ENCODE measurements at regions not wholly inside any gene's neighbourhood (a gene's known extent, or its start where the extent isn't known, plus 50 kb on each side); places are given as distances from the start of the nearest gene placed in this dataset.
"Not testable (repeated sequence)": the region's sequence is repeated elsewhere in the genome, so short reads cannot be mapped to it uniquely, and the experiment has no call there.

DNA sequence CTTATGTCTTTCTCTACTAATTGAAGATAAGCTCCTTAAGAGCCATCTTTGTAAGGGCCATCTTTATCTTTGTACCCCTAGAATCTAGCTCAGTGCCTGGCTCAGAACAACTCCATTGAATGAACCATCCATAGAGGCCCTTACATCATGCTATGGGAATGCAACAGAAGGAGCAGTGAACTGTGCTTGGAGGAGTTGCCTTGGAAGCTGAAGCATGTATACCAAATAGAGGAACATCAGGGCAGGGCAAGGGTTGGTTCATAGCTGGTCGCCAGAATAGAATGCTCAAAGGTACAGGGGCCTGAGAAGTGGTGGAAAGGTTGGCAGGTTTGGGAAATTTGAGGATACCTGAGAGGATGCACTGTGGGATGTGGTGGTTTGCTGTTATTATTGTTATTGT is 105.8 kb upstream of the NBPF19 start:
- DNase-seq; H3K9me3 Mint-ChIP-seq; H3K36me3 Mint-ChIP-seq (ENCODE audit: low read depth); H3K27me3 Mint-ChIP-seq (ENCODE audit: insufficient read depth); H3K4me1 Mint-ChIP-seq (ENCODE audit: low read depth); H3K4me3 Mint-ChIP-seq; H3K27ac Mint-ChIP-seq: not testable (repeated sequence)

DNA sequence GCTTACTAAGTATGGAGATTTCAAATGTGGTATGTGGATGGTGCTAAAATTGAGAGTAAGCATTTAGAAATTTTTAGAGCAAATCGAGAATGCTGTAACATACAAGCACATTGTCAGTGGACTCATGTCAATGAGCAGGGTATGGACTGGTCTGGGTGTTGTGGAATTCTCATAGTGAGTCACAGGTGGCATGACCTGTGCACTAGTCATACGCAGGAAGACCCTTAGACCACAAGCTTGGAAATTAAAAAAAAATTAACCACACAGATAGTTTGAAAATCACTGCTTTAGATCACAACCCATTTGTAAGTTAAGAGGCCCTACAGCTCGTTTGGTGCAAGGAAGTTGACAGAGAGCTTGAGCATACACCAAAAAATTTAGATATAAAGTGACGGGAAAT is 102.9 kb upstream of the NBPF19 start:
- not testable (repeated sequence) for H3K27me3 Mint-ChIP-seq (ENCODE audit: insufficient read depth); H3K36me3 Mint-ChIP-seq (ENCODE audit: low read depth); H3K4me3 Mint-ChIP-seq; DNase-seq; H3K27ac Mint-ChIP-seq; H3K9me3 Mint-ChIP-seq; H3K4me1 Mint-ChIP-seq (ENCODE audit: low read depth)

DNA sequence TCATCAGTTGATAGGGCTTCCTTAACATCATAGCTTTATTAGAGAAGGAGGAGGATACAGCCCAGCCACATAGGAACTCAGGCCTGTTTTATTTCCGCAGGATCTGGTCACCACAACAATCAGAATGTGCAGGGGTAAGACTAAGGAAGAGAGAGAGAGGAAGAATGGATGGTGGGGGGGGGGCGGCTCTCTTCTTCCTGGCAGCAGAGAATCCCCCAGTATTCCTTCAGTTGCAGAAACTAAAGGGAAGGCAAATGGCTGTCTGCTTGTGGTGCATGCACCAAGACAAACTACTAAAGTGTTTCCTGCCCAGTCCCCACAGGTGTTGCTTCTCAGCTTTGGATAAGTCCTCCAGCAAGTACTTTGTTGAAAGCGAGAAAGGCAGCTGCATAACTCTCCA is 96.4 kb upstream of the NBPF19 start:
- H3K4me1 Mint-ChIP-seq (ENCODE audit: low read depth); H3K9me3 Mint-ChIP-seq; DNase-seq; H3K36me3 Mint-ChIP-seq (ENCODE audit: low read depth); H3K27me3 Mint-ChIP-seq (ENCODE audit: insufficient read depth): not testable (repeated sequence)
- Mint-ChIP-seq H3K4me3 (peak overlapping the region; percentile 51; the same call in 1 of the 2 replicates), H3K27ac (peak overlapping the region; percentile 72)

DNA sequence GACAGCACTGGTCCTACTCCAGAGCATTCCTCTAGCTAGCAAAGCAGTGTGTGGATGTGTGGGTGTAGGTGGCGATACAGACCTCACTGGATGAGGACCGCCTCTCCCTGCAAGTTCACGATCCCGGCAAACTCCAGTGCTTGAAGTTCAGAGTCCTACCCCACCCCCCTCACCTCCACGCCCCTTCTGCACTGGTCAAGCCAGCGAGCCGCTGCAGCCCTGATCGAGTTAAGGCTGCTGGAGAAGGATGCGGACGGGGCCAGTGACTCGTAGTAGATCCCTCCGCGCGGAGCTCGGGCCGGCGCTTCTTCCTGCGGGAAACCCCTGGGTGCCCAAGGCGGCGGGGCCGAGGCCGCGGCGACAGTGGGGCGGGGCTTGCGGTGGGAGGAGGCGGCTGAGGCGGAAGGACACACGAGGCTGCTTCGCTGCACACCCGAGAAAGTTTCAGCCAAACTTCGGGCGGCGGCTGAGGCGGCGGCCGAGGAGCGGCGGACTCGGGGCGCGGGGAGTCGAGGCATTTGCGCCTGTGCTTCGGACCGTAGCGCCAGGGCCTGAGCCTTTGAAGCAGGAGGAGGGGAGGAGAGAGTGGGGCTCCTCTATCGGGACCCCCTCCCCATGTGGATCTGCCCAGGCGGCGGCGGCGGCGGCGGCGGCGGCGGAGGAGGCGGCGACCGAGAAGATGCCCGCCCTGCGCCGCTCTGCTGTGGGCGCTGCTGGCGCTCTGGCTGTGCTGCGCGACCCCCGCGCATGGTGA is 84.5 kb upstream of the NBPF19 start:
- H3K4me1 Mint-ChIP-seq (ENCODE audit: low read depth); H3K27ac Mint-ChIP-seq; H3K36me3 Mint-ChIP-seq (ENCODE audit: low read depth); H3K27me3 Mint-ChIP-seq (ENCODE audit: insufficient read depth); H3K9me3 Mint-ChIP-seq: not testable (repeated sequence)
- DNase-seq, result peak; percentile 80
- peak overlapping the region; percentile 82 for H3K4me3 Mint-ChIP-seq

DNA sequence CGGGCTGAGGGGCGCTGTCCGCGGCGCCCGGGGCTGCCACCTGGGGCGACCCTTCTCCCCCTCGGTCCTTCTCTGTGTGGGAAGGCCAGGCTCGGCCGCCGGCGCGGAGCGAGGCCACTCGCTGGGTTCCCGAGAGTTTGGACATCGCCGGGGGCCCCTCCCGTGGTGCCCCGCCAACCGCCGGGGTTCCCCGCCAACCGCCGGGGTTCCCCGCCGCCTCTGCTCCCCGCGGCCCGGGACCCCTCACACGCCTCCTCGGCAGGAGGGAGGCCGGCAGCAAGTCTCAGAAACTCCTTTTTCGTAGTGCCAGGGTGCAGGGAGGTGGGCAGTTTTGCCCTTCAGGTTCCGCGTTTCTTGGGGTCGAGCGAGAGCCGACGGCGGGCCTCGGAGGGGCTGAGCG is 83.9 kb upstream of the NBPF19 start:
- not testable (repeated sequence) for H3K4me3 Mint-ChIP-seq; DNase-seq; H3K36me3 Mint-ChIP-seq (ENCODE audit: low read depth); H3K27me3 Mint-ChIP-seq (ENCODE audit: insufficient read depth); H3K4me1 Mint-ChIP-seq (ENCODE audit: low read depth); H3K27ac Mint-ChIP-seq; H3K9me3 Mint-ChIP-seq

DNA sequence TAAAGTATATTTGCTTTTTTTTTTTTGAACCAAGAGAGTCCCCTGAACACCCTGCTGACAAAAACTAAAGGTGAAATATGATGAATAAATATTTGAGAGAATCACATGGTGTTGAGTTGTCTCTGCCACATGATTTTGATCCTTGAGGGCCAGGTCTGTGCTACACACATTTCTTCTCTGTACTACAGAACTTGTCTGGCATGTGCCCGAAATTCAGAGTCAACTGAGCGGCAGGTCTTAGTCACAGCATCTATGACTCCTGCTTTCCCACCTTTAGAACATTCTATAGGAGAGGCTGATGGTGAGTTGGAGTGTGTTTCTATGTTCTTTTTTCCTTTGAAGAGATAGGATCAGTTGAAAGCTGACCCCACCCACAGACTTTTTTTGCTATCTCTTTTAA is 79.0 kb upstream of the NBPF19 start:
- not testable (repeated sequence) for H3K4me1 Mint-ChIP-seq (ENCODE audit: low read depth); H3K4me3 Mint-ChIP-seq; H3K27me3 Mint-ChIP-seq (ENCODE audit: insufficient read depth); H3K9me3 Mint-ChIP-seq; DNase-seq; H3K27ac Mint-ChIP-seq; H3K36me3 Mint-ChIP-seq (ENCODE audit: low read depth)

DNA sequence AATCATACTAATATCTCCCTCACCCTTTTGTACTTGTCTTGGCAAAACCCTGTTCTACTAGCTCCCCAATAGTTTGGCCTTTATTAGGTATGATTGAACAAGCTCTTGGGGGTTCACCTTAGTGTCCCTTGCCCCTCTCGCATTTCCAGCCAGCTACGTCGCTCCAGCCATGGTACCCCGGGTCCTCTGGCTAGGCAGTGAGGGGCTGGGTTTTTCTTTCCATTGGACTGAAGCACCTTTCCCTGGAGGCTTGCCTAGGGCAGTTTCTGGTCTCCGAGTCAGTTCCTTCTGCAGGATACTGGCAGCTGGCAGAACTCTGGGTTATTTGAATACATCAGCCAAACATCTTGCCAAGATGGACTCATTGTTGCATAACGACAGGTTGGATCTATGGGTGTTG is 76.3 kb upstream of the NBPF19 start:
- not testable (repeated sequence) for H3K9me3 Mint-ChIP-seq; H3K27me3 Mint-ChIP-seq (ENCODE audit: insufficient read depth); H3K4me3 Mint-ChIP-seq; H3K4me1 Mint-ChIP-seq (ENCODE audit: low read depth); DNase-seq; H3K27ac Mint-ChIP-seq; H3K36me3 Mint-ChIP-seq (ENCODE audit: low read depth)

DNA sequence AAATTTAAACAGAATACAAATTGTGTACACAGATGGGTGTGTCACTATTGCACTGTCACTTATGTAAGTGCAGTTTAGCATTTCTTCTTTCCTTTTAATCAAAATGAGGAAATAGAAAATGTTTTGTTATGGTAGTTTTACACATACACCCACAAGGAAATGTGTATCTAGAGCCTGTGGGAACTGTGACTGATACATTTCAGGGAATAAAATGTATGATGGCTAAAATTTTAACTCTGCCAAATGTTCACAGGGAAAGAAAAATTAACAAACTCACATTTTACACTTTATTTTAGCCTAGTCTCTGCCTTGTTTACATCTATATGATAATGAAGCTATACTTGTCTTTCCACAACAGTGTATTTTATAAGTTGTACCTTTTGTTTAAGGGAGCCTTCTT is 66.4 kb upstream of the NBPF19 start:
- peak overlapping the region; percentile 21; the same call in 1 of the 2 replicates for H3K27ac Mint-ChIP-seq
- not testable (repeated sequence) for H3K9me3 Mint-ChIP-seq

DNA sequence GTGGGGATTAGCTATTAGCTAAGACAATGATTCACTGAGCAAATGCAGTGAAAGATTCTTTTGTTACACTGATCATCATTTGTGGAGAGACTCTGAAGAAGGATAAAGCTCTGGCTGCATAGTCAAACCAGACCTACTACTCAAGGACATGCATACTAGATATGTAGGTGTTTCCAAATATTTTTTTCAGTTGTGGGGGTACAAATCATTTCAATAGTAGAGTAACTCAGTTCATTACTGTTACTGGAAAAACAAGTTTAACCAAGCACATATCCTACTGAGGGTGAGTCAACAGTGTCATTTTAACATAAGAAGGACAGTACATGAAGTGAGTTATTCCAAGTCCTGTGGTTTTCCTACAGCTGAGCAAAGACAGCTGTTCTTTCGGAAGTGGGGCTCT is 59.5 kb upstream of the NBPF19 start:
- not testable (repeated sequence) for DNase-seq; H3K4me1 Mint-ChIP-seq (ENCODE audit: low read depth); H3K4me3 Mint-ChIP-seq; H3K27me3 Mint-ChIP-seq (ENCODE audit: insufficient read depth); H3K9me3 Mint-ChIP-seq; H3K36me3 Mint-ChIP-seq (ENCODE audit: low read depth); H3K27ac Mint-ChIP-seq

More for the DNA sequence above, 66.4 kb upstream of the NBPF19 start:
- not testable (repeated sequence) for H3K27me3 Mint-ChIP-seq (ENCODE audit: insufficient read depth); H3K4me3 Mint-ChIP-seq; H3K36me3 Mint-ChIP-seq (ENCODE audit: low read depth); DNase-seq; H3K4me1 Mint-ChIP-seq (ENCODE audit: low read depth)

DNA sequence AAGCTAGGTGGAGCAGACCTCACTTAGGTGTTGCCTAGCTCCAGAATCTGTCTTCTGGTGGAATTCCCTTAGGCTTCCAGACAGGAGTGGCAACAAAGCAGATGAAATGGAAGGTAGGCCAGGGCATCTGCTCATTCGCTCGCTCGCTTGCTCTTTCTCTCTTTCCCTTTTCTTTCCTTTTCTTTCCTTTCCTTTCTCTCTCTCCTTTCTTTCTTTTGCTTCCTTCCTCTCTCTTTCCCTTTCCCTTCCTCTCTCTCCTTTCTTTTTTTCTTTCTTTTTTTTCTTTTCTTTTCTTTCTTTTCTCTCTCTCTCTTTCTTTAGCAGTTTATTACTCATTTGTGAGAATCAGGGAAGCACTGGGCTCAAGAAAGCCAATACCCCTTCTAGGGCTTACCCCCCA is 56.1 kb upstream of the NBPF19 start:
- not testable (repeated sequence) for H3K27ac Mint-ChIP-seq; H3K9me3 Mint-ChIP-seq; H3K27me3 Mint-ChIP-seq (ENCODE audit: insufficient read depth)

DNA sequence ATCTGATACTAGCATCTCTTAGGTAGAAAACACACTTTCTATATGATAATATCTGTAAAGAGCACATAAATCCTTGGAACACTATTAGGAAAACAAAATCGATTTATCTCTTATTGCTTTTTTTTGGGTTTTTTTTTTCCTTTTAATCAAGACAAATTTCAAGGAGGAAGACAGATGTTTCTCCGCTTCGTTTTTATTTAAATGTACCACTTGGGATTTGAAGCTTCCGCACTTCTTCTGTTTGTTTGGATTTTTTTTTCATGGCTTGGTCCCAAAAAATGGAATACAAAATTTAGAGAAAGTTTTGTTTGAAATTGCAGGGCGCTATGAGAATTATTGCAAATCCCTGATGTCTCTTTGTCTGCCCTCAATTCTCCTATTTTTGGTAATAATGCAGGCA is 51.7 kb upstream of the NBPF19 start:
- H3K27me3 Mint-ChIP-seq (ENCODE audit: insufficient read depth); H3K27ac Mint-ChIP-seq; H3K36me3 Mint-ChIP-seq (ENCODE audit: low read depth); H3K4me3 Mint-ChIP-seq; DNase-seq; H3K9me3 Mint-ChIP-seq; H3K4me1 Mint-ChIP-seq (ENCODE audit: low read depth): not testable (repeated sequence)

More for the DNA sequence above, 56.1 kb upstream of the NBPF19 start:
- not testable (repeated sequence) for H3K4me1 Mint-ChIP-seq (ENCODE audit: low read depth); DNase-seq; H3K36me3 Mint-ChIP-seq (ENCODE audit: low read depth); H3K4me3 Mint-ChIP-seq
